Skeletal muscle satellite cell (primary cell): ENCODE measurements at regions not wholly inside any gene's neighbourhood (a gene's known extent, or its start where the extent isn't known, plus 50 kb on each side); places are given as distances from the start of the nearest gene placed in this dataset.

ENCODE experiments used
- H3K27me3 ChIP-seq: 2 replicates; pipeline ENCODE4 v1.7.0; 2013; ENCODE audit warnings: low read length; ENCODE audit not compliant: control insufficient read depth, insufficient read depth
- H3K36me3 ChIP-seq: 2 replicates; pipeline ENCODE4 v1.7.0; 2013; ENCODE audit warnings: mild to moderate bottlenecking, control low read depth, low read length; ENCODE audit not compliant: insufficient read depth
- H3K4me1 ChIP-seq: 2 replicates; pipeline ENCODE4 v1.7.0; 2013; ENCODE audit warnings: low read length; ENCODE audit not compliant: control insufficient read depth, insufficient read depth
- H3K4me2 ChIP-seq: 2 replicates; pipeline ENCODE4 v1.7.0; 2013; ENCODE audit warnings: mild to moderate bottlenecking, low read length
- H3K4me3 ChIP-seq: 2 replicates; pipeline ENCODE4 v1.7.0; 2013; ENCODE audit warnings: low read length
- H3K9ac ChIP-seq: 2 replicates; pipeline ENCODE4 v1.7.0; 2013; ENCODE audit warnings: mild to moderate bottlenecking, low read depth, low read length, moderate library complexity
- H3K9me3 ChIP-seq: replicated peaks from 2 replicates; pipeline ENCODE4 v1.7.0; 2013; ENCODE audit warnings: mild to moderate bottlenecking, control low read depth, low read length

- Histone ChIP-seq H3K36me3 (no peaks in the 10 kb centered on the region), H3K9me3 (no peaks in the 10 kb centered on the region), H3K27me3 (peaks cover 3% of the 10 kb centered on the region), H3K4me2 (peak overlapping the region; percentile 23), H3K4me1 (peaks cover 27% of the 10 kb centered on the region), H3K4me3 (no peak overlapping the region), H3K9ac (no peak overlapping the region)
Observed at GRCh38 chr5:38607396-38607795, 51.0 kb upstream of the LIFR start.

GRCh38 chr5:38607930-38608564 is 51.6 kb upstream of the LIFR start:
- H3K9ac ChIP-seq, result no peak overlapping the region
- peaks cover 3% of the 10 kb centered on the region for H3K27me3 ChIP-seq
- H3K4me2 ChIP-seq, result peak overlapping the region; percentile 23
- H3K36me3 ChIP-seq, result no peaks in the 10 kb centered on the region
- peaks cover 32% of the 10 kb centered on the region for H3K4me1 ChIP-seq
- no peaks in the 10 kb centered on the region for H3K9me3 ChIP-seq
- H3K4me3 ChIP-seq, result no peak overlapping the region

GRCh38 chr5:38608874-38609273 is 52.4 kb upstream of the LIFR start:
- Histone ChIP-seq H3K4me2 (no peak overlapping the region), H3K27me3 (peaks cover 3% of the 10 kb centered on the region), H3K4me3 (no peak overlapping the region), H3K9me3 (no peaks in the 10 kb centered on the region), H3K9ac (no peak overlapping the region), H3K36me3 (no peaks in the 10 kb centered on the region), H3K4me1 (peaks cover 26% of the 10 kb centered on the region)

- peaks cover 5% of the 10 kb centered on the region for H3K27me3 ChIP-seq
Observed at GRCh38 chr5:38612851-38613250, 56.4 kb upstream of the LIFR start.

GRCh38 chr5:38613490-38613889 is 57.0 kb upstream of the LIFR start:
- Histone ChIP-seq H3K4me3 (no peak overlapping the region), H3K9ac (no peak overlapping the region), H3K4me2 (no peak overlapping the region), H3K4me1 (peaks cover 6% of the 10 kb centered on the region), H3K27me3 (peaks cover 5% of the 10 kb centered on the region), H3K36me3 (no peaks in the 10 kb centered on the region), H3K9me3 (no peaks in the 10 kb centered on the region)

More at GRCh38 chr5:38612851-38613250, 56.4 kb upstream of the LIFR start:
- H3K4me1 ChIP-seq, result peaks cover 12% of the 10 kb centered on the region
- H3K4me2 ChIP-seq, result no peak overlapping the region
- H3K36me3 ChIP-seq, result no peaks in the 10 kb centered on the region
- no peaks in the 10 kb centered on the region for H3K9me3 ChIP-seq
- no peak overlapping the region for H3K9ac ChIP-seq
- H3K4me3 ChIP-seq, result no peak overlapping the region

- Histone ChIP-seq H3K9me3 (no peaks in the 10 kb centered on the region), H3K27me3 (peaks cover 5% of the 10 kb centered on the region), H3K4me3 (no peak overlapping the region), H3K36me3 (no peaks in the 10 kb centered on the region), H3K9ac (no peak overlapping the region), H3K4me2 (no peak overlapping the region), H3K4me1 (peaks cover 5% of the 10 kb centered on the region)
Observed at GRCh38 chr5:38613992-38614836, 57.8 kb upstream of the LIFR start.

GRCh38 chr5:38615042-38615441 is 58.6 kb upstream of the LIFR start:
- H3K4me3 ChIP-seq, result no peak overlapping the region
- peaks cover 5% of the 10 kb centered on the region for H3K4me1 ChIP-seq
- no peak overlapping the region for H3K9ac ChIP-seq
- no peak overlapping the region for H3K4me2 ChIP-seq
- no peaks in the 10 kb centered on the region for H3K9me3 ChIP-seq
- peaks cover 3% of the 10 kb centered on the region for H3K27me3 ChIP-seq
- no peaks in the 10 kb centered on the region for H3K36me3 ChIP-seq

GRCh38 chr5:38615981-38616451 is 59.6 kb upstream of the LIFR start:
- Histone ChIP-seq H3K9ac (no peak overlapping the region), H3K4me1 (peaks cover 5% of the 10 kb centered on the region), H3K4me3 (no peak overlapping the region), H3K9me3 (no peaks in the 10 kb centered on the region), H3K4me2 (no peak overlapping the region), H3K36me3 (no peaks in the 10 kb centered on the region), H3K27me3 (peaks cover 3% of the 10 kb centered on the region)

GRCh38 chr5:38618154-38618553 is 61.7 kb upstream of the LIFR start:
- no peak overlapping the region for H3K4me2 ChIP-seq
- H3K9ac ChIP-seq, result no peak overlapping the region

GRCh38 chr5:38621331-38621730 is 64.9 kb upstream of the LIFR start:
- Histone ChIP-seq H3K4me2 (no peak overlapping the region), H3K4me3 (no peak overlapping the region), H3K9ac (no peak overlapping the region), H3K27me3 (peaks cover 10% of the 10 kb centered on the region), H3K4me1 (no peaks in the 10 kb centered on the region), H3K9me3 (no peaks in the 10 kb centered on the region), H3K36me3 (no peaks in the 10 kb centered on the region)

More at GRCh38 chr5:38618154-38618553, 61.7 kb upstream of the LIFR start:
- Histone ChIP-seq H3K27me3 (peaks cover 12% of the 10 kb centered on the region), H3K4me3 (no peak overlapping the region), H3K9me3 (no peaks in the 10 kb centered on the region), H3K36me3 (no peaks in the 10 kb centered on the region), H3K4me1 (no peaks in the 10 kb centered on the region)

- Histone ChIP-seq H3K4me1 (no peaks in the 10 kb centered on the region), H3K36me3 (no peaks in the 10 kb centered on the region)
Observed at GRCh38 chr5:38621840-38622437, 65.5 kb upstream of the LIFR start.

More at GRCh38 chr5:38621840-38622437, 65.5 kb upstream of the LIFR start:
- H3K27me3 ChIP-seq, result peaks cover 10% of the 10 kb centered on the region
- H3K4me2 ChIP-seq, result no peak overlapping the region
- no peak overlapping the region for H3K9ac ChIP-seq
- no peak overlapping the region for H3K4me3 ChIP-seq
- no peaks in the 10 kb centered on the region for H3K9me3 ChIP-seq
